PC-3 (cell line): ENCODE measurements at regions not wholly inside any gene's neighbourhood (a gene's known extent, or its start where the extent isn't known, plus 50 kb on each side); places are given as distances from the start of the nearest gene placed in this dataset.

ENCODE experiments used
- CTCF ChIP-seq: fragments of 300-600 bp; sonication (generic); conservative IDR thresholded peaks from 2 replicates; pipeline ENCODE4 v1.5.1; 2017; ENCODE audit warnings: antibody characterized with exemption, low read depth, mild to moderate bottlenecking, low read length
- EZH2 ChIP-seq: fragments of 300-600 bp; sonication (generic); IDR thresholded peaks from one replicate; pipeline ENCODE4 v1.6.1; 2017; ENCODE audit warnings: antibody characterized with exemption, mild to moderate bottlenecking, low read length; ENCODE audit not compliant: unreplicated experiment

- TF ChIP-seq CTCF (no peak), EZH2 (no peak)
These were observed 236.0 kb downstream of the ETNK1 start for GRCh38 chr12:22860926-22861325.
